ENCODE measurements at regions not wholly inside any gene's neighbourhood (a gene's known extent, or its start where the extent isn't known, plus 50 kb on each side); places are given as distances from the start of the nearest gene placed in this dataset.

- TF ChIP-seq CTCF (IDR thresholded peaks at IDR 0.05; ENCODE audit: insufficient read depth, low read length) (no peak), SPI1 (IDR thresholded peaks at IDR 0.05; ENCODE audit: borderline replicate concordance, low read depth) (no peak), POLR2AphosphoS5 (IDR thresholded peaks at IDR 0.05; ENCODE audit: low read depth) (no peak)
- TF ChIP-seq, protein P1, sequence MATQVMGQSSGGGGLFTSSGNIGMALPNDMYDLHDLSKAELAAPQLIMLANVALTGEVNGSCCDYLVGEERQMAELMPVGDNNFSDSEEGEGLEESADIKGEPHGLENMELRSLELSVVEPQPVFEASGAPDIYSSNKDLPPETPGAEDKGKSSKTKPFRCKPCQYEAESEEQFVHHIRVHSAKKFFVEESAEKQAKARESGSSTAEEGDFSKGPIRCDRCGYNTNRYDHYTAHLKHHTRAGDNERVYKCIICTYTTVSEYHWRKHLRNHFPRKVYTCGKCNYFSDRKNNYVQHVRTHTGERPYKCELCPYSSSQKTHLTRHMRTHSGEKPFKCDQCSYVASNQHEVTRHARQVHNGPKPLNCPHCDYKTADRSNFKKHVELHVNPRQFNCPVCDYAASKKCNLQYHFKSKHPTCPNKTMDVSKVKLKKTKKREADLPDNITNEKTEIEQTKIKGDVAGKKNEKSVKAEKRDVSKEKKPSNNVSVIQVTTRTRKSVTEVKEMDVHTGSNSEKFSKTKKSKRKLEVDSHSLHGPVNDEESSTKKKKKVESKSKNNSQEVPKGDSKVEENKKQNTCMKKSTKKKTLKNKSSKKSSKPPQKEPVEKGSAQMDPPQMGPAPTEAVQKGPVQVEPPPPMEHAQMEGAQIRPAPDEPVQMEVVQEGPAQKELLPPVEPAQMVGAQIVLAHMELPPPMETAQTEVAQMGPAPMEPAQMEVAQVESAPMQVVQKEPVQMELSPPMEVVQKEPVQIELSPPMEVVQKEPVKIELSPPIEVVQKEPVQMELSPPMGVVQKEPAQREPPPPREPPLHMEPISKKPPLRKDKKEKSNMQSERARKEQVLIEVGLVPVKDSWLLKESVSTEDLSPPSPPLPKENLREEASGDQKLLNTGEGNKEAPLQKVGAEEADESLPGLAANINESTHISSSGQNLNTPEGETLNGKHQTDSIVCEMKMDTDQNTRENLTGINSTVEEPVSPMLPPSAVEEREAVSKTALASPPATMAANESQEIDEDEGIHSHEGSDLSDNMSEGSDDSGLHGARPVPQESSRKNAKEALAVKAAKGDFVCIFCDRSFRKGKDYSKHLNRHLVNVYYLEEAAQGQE (IDR thresholded peaks at IDR 0.05; ENCODE audit: insufficient replicate concordance, low read depth), result no peak
Observed at GRCh38 chr3:62999158-62999557, 123.9 kb upstream of the CADPS start.

Data from HL-60 (cell line).